SJSA1 (cell line): ENCODE measurements at regions not wholly inside any gene's neighbourhood (a gene's known extent, or its start where the extent isn't known, plus 50 kb on each side); places are given as distances from the start of the nearest gene placed in this dataset.
"Not testable (repeated sequence)": the region's sequence is repeated elsewhere in the genome, so short reads cannot be mapped to it uniquely, and the experiment has no call there.

ENCODE experiments used
- DNase-seq, 2 experiments: peaks; one replicate each; pipeline ENCODE4 v3.0.0-alpha.2; 2015 to 2020; ENCODE audit warnings: low spot score in 2 of 2, low read depth in 1 of 2
- H3K27ac ChIP-seq: fragments of 250-450 bp; sonication (Bioruptor Pico); 2 replicates; pipeline ENCODE4 v1.5.1; 2020; ENCODE audit warnings: mild to moderate bottlenecking, moderate library complexity
- H3K27me3 ChIP-seq: fragments of 250-450 bp; sonication (Bioruptor Pico); replicated peaks from 2 replicates; pipeline ENCODE4 v1.5.1; 2020; ENCODE audit warnings: mild to moderate bottlenecking, moderate library complexity
- H3K36me3 ChIP-seq: fragments of 250-450 bp; sonication (Bioruptor Pico); 2 replicates; pipeline ENCODE4 v1.5.1; 2020; ENCODE audit warnings: mild to moderate bottlenecking
- H3K4me1 ChIP-seq: fragments of 250-450 bp; sonication (Bioruptor Pico); replicated peaks from 2 replicates; pipeline ENCODE4 v1.6.1; 2021; ENCODE audit warnings: mild to moderate bottlenecking
- H3K4me3 ChIP-seq: fragments of 250-450 bp; sonication (Bioruptor Pico); 2 replicates; pipeline ENCODE4 v1.5.1; 2020; ENCODE audit warnings: mild to moderate bottlenecking
- H3K9me3 ChIP-seq: fragments of 250-450 bp; sonication (Bioruptor Pico); replicated peaks from 2 replicates; pipeline ENCODE4 v1.5.1; 2020; ENCODE audit warnings: mild to moderate bottlenecking

GRCh38 chr22:12162586-12162985, 3365.4 kb upstream of the OR11H1 start:
- not testable (repeated sequence) for H3K4me3 ChIP-seq, H3K4me1 ChIP-seq, H3K27me3 ChIP-seq, DNase-seq, H3K9me3 ChIP-seq, H3K27ac ChIP-seq, H3K36me3 ChIP-seq

DNA sequence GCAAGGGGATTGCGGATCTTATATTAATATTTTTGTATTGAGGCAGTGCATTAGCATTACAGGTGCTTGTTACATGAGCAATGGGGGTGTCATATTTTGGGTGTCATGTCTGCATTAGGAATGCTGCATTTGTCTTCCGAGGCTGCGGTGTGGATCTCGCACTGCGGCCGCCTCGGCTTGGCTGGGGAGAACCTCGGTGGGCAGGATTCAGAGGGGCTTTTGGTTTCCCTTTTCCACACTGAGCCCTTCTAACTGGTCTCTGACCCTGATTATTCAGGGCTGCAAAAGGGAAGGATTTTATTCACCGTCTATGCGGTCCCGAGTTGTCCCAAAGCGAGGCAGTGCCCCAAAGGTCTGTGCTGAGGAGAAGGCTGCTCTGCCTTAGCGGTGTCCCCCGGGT, 3361.5 kb upstream of the OR11H1 start:
- H3K4me3 ChIP-seq, H3K36me3 ChIP-seq, H3K9me3 ChIP-seq, H3K4me1 ChIP-seq, H3K27me3 ChIP-seq, H3K27ac ChIP-seq: not testable (repeated sequence)
- peak in 1 of 2 experiments; percentile 28 for DNase-seq

DNA sequence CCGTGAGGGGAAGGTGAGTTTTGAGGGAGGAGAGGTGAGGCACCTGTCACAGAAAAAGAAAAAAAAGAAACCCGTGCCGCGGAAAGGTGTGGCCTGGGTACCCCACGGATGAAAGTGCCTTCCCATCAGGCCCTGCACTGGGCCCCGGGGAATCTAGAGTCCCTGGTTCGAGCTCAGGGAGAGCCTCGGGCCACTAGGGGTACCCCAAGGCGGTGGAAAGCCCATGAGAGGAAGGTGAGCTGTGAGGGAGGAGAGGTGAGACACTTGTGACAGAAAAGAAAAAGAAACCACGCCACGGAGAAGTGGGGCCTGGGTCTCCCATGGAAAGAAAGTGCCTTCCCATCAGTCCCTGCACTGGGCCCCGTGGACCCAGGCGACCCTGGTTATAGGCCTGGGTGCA, 3359.9 kb upstream of the OR11H1 start:
- not testable (repeated sequence) for H3K27ac ChIP-seq, DNase-seq, H3K4me3 ChIP-seq

DNA sequence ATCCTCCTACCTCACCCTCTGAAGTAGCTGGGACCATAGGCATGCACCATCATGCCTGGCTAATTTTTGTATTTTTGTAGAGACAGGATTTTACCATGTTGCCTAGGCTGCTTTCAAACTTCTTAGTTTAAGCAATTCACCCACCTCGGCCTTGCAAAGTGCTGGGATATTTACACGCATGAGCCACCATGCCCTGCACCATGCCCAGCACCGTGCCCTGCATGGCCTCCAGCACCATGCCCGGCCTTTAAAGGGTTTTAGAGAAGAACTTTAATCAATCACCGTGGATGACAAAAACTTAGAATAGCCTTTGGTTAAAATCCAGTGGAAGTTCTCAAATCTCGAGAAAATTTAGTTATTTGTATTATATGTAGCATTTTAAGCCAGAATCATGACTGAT, 3335.9 kb upstream of the OR11H1 start:
- peak in 1 of 2 experiments; percentile 36 for DNase-seq
- H3K4me1 ChIP-seq, H3K27me3 ChIP-seq, H3K9me3 ChIP-seq, H3K27ac ChIP-seq, H3K36me3 ChIP-seq, H3K4me3 ChIP-seq: not testable (repeated sequence)

More for the DNA sequence above, 3359.9 kb upstream of the OR11H1 start:
- not testable (repeated sequence) for H3K27me3 ChIP-seq, H3K4me1 ChIP-seq, H3K9me3 ChIP-seq, H3K36me3 ChIP-seq

GRCh38 chr22:12194650-12195049, 3333.3 kb upstream of the OR11H1 start:
- H3K27me3 ChIP-seq, DNase-seq, H3K4me1 ChIP-seq, H3K27ac ChIP-seq, H3K4me3 ChIP-seq, H3K9me3 ChIP-seq, H3K36me3 ChIP-seq: not testable (repeated sequence)

DNA sequence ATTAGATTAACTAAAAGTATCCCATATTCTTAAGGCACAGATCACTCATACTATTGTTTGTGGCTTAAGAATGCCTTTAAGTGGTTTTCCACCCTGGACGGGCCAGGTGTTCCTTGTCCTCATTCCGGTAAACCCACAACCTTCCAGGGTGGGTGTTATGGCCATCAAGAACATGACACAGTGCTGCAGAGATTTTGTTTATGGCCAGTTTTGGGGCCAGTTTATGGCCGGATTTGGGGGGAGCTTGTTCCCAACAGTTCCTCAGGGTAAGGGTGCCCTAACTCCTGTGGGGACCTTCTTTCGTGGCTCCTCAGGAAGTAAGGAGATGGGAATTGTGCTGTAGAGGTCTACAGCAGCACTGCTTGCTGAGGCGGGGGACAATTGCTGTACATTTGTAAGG, 3325.9 kb upstream of the OR11H1 start:
- H3K4me3 ChIP-seq, H3K4me1 ChIP-seq, H3K27ac ChIP-seq, H3K9me3 ChIP-seq, H3K27me3 ChIP-seq, H3K36me3 ChIP-seq: not testable (repeated sequence)
- peak in 1 of 2 experiments; percentile 32 for DNase-seq

DNA sequence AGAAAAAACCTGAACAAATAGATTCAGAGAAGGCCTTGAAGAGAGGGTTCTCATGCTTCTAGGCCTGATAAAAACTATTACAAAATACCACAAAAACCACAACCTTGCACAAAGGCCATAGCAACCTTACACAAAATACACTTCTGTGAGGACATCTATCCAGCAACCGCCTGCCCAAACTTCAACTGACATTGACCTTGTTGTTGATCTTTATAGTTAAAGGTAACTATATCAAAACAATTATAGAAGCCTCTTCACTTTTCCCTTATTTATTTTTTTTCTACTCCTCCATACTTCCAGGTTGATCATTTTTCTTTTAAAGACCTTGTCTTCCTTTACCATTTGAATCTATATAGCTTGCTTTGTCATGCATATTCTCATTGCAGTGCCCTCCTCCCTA, 3321.3 kb upstream of the OR11H1 start:
- H3K9me3 ChIP-seq, H3K36me3 ChIP-seq, H3K4me3 ChIP-seq, DNase-seq, H3K27ac ChIP-seq, H3K27me3 ChIP-seq, H3K4me1 ChIP-seq: not testable (repeated sequence)
